Skeletal muscle tissue (tissue), 3 donors: ENCODE measurements at regions not wholly inside any gene's neighbourhood (a gene's known extent, or its start where the extent isn't known, plus 50 kb on each side); places are given as distances from the start of the nearest gene placed in this dataset.
"Not testable (repeated sequence)": the region's sequence is repeated elsewhere in the genome, so short reads cannot be mapped to it uniquely, and the experiment has no call there.

Source experiments
- H3K27ac ChIP-seq: one replicate; pipeline ENCODE4 v1.7.0; 2013; ENCODE audit warnings: mild to moderate bottlenecking, low read depth, low read length, inconsistent platforms
- H3K27me3 ChIP-seq, 3 donors: one replicate each; pipeline ENCODE4 v1.7.0; 2013; ENCODE audit warnings: low read length in 3 of 3; ENCODE audit not compliant: control insufficient read depth in 3 of 3, insufficient read depth in 3 of 3
- H3K36me3 ChIP-seq, 3 donors: one replicate each; pipeline ENCODE4 v1.7.0; 2013; ENCODE audit warnings: low read length in 3 of 3; ENCODE audit not compliant: control insufficient read depth in 3 of 3, insufficient read depth in 3 of 3
- H3K4me1 ChIP-seq, 3 donors: one replicate each; pipeline ENCODE4 v1.7.0; 2013; ENCODE audit warnings: low read length in 3 of 3, mild to moderate bottlenecking in 3 of 3; ENCODE audit not compliant: control insufficient read depth in 3 of 3, insufficient read depth in 3 of 3
- H3K4me3 ChIP-seq, 3 donors: one replicate each; pipeline ENCODE4 v1.7.0; 2013; ENCODE audit warnings: low read length in 3 of 3
- H3K9ac ChIP-seq, 3 donors: one replicate each; pipeline ENCODE4 v1.7.0; 2013; ENCODE audit warnings: low read length in 3 of 3, mild to moderate bottlenecking in 3 of 3, moderate library complexity in 2 of 3, low read depth in 1 of 3
- H3K9me3 ChIP-seq, 3 donors: one replicate each; pipeline ENCODE4 v1.7.0; 2013; ENCODE audit warnings: low read length in 3 of 3; ENCODE audit not compliant: control insufficient read depth in 3 of 3
- donor health status: Osteomylitis.

DNA sequence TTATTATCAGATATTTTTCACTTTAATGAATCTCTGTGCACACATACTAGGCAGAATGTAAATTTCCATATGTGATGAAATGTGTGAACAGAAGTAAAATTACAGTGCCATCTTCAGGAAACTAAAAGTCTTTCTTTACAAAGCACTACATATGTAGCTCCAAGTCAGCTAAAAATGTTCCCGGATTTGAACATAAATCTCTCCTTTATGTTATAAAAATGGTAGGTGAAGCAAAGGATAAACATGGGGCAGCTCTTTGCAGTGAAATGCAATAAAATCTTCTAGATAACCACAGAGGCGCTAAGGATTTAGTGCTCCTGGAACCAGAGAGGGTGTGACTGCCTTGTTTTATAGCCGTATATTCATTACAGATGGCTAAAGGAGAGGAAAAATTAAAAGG, 104.9 kb upstream of the C7orf33 start:
- Histone ChIP-seq H3K4me3 (no peak overlapping the region), H3K9ac (no peak overlapping the region), H3K4me1 (peaks cover 0 to 3% (median 0%) of the 10 kb centered on the region in 3 donors), H3K27me3 (peaks cover 8 to 12% (median 9%) of the 10 kb centered on the region in 3 donors), H3K9me3 (no peaks in the 10 kb centered on the region), H3K36me3 (no peaks in the 10 kb centered on the region), H3K27ac (no peak overlapping the region)

DNA sequence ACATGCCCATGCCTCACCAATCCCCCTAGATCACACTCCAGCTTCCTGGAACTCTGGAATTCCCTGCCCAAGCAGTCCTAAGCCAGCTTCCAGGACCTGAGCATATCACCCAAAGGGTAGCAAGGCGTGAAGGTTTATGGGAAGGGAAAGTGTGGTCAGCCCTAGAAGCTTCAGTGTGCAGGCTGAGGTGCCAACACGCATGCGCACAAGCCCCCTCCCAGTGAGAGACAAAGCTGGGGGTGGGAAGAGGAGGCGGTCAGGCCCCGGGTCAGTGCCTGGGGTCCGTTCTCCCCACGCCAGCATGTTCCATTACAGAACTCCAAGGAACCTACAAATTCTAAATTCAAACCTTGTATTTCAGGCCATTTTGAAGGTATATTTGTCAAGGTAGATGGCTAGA, 103.6 kb upstream of the C7orf33 start:
- H3K4me3 ChIP-seq, result no peak overlapping the region
- H3K9me3 ChIP-seq, result no peaks in the 10 kb centered on the region
- H3K9ac ChIP-seq, result no peak overlapping the region
- no peak overlapping the region for H3K27ac ChIP-seq
- no peaks in the 10 kb centered on the region for H3K36me3 ChIP-seq
- no peaks in the 10 kb centered on the region for H3K4me1 ChIP-seq
- H3K27me3 ChIP-seq, result peaks cover 7 to 10% (median 9%) of the 10 kb centered on the region in 3 donors

DNA sequence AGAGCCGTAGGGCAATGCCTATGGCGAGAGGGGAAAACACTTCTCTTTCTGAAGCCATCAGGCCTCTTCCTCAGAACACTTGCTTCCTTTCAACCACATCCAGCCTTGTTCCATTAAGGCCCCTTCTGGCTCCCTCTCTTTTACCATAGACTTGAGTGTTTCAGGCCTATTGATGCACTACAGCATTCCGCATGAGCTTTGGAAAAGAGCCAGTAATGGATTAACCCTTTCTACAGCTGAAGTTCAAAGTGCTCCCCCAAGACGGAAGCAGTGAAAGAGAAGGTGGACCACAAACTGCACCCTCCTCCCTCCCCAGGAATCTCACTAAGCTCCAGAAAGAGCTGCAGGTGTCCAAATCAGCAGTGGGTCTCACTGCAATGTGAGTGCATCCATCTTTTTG, 102.7 kb upstream of the C7orf33 start:
- Histone ChIP-seq H3K4me1 (no peaks in the 10 kb centered on the region), H3K9ac (no peak overlapping the region), H3K27ac (no peak overlapping the region), H3K9me3 (no peaks in the 10 kb centered on the region), H3K27me3 (peaks cover 4 to 10% (median 9%) of the 10 kb centered on the region in 3 donors), H3K4me3 (no peak overlapping the region), H3K36me3 (no peaks in the 10 kb centered on the region)

DNA sequence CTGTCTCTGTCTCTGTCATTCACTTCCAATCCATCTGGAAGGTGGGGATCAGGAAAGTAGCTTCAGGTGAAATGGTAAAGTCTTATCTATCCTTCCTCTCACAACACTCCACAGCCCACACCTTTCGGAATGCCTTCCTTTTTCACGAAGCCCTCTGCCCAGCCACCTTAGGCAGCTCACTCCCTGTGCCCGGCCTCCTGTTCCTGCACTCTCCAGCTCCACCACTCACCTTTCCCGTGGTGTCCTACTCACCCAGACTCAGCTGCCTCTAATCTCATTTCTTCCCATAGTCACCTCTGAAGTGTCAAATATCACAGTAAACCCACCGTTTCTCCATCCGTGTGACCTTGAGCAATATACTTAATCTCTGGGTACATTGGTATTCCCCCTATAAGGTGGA, 100.9 kb upstream of the C7orf33 start:
- Histone ChIP-seq H3K9ac (no peak overlapping the region), H3K4me3 (no peak overlapping the region)

GRCh38 chr7:148492157-148492860, 98.3 kb upstream of the C7orf33 start:
- H3K9ac ChIP-seq, result no peak overlapping the region
- no peaks in the 10 kb centered on the region for H3K4me1 ChIP-seq
- no peak overlapping the region for H3K27ac ChIP-seq
- H3K4me3 ChIP-seq, result no peak overlapping the region
- peaks cover 0 to 4% (median 3%) of the 10 kb centered on the region in 3 donors for H3K27me3 ChIP-seq
- no peaks in the 10 kb centered on the region for H3K9me3 ChIP-seq
- no peaks in the 10 kb centered on the region for H3K36me3 ChIP-seq

More for the DNA sequence above, 100.9 kb upstream of the C7orf33 start:
- H3K27ac ChIP-seq, result no peak overlapping the region
- no peaks in the 10 kb centered on the region for H3K4me1 ChIP-seq
- H3K27me3 ChIP-seq, result peaks cover 4 to 7% (median 7%) of the 10 kb centered on the region in 3 donors
- no peaks in the 10 kb centered on the region for H3K36me3 ChIP-seq
- H3K9me3 ChIP-seq, result no peaks in the 10 kb centered on the region

GRCh38 chr7:148495605-148496004, 95.0 kb upstream of the C7orf33 start:
- Histone ChIP-seq H3K4me3 (no peak overlapping the region), H3K36me3 (no peaks in the 10 kb centered on the region), H3K9me3 (no peaks in the 10 kb centered on the region), H3K4me1 (no peaks in the 10 kb centered on the region), H3K27ac (no peak overlapping the region), H3K9ac (no peak overlapping the region), H3K27me3 (peaks cover under 1 to 6% (median 2%) of the 10 kb centered on the region in 3 donors)

DNA sequence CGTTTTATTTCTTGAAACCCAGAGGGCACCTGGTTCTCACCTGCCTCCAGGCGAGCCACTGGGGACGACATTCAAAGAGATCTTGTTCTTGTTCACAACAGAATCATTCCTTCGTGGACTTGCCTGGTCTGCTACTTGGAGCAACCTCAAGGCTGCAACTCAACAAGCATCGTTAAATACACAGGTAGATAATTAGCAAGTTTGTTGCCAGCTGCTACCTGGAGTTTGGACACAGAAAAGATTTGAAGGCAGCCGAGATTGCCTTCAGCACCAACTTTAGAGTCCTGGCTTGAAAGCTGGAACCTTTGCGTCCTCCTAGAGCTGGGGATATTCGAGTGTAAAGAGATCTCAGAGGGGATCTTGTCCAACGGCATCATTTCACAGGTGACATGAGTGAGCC, 89.6 kb upstream of the C7orf33 start:
- Histone ChIP-seq H3K4me1 (no peaks in the 10 kb centered on the region), H3K9me3 (no peaks in the 10 kb centered on the region), H3K4me3 (no peak overlapping the region), H3K9ac (no peak overlapping the region), H3K27me3 (peaks cover 10 to 17% (median 15%) of the 10 kb centered on the region in 3 donors), H3K27ac (no peak overlapping the region), H3K36me3 (no peaks in the 10 kb centered on the region)

GRCh38 chr7:148503900-148504487, 86.6 kb upstream of the C7orf33 start:
- Histone ChIP-seq H3K27ac (no peak overlapping the region), H3K4me3 (no peak overlapping the region), H3K9ac (no peak overlapping the region), H3K4me1 (no peaks in the 10 kb centered on the region), H3K27me3 (peaks cover 8 to 17% (median 15%) of the 10 kb centered on the region in 3 donors), H3K9me3 (no peaks in the 10 kb centered on the region), H3K36me3 (no peaks in the 10 kb centered on the region)

DNA sequence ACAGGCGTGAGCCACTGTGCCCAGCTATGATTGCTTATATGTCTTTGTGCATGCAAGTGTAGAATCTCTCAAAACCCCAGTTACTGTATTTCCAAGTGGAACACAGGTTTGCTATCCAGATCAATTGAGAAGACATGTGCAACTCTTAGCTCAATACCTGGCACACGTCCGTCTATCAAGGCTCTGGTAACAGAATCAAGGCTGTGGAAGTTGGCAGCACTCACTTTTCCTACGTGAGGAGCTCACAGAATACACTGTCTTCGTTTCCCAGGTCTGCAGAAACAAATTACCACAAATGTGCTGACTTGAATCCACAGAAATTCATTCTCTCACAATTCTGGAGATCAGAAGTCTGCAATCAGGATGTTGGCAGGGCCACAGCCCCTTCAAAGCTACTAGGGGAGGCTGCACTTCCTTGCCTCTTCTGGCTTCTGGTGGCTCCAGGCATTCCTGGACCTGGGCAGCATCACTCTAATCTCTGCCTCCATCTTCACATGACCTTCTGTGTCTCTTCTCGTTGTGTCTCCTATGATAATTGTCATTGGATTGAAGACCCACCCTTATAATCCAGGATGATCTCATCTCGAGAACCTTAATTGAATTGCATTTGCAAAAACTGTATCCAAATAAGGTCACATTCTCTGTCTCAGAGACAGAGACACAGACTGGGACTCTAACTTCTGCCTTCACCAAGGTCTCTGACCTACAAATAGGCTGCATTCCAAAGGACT, 84.8 kb upstream of the C7orf33 start:
- H3K27ac ChIP-seq, result no peak overlapping the region
- no peak overlapping the region for H3K9ac ChIP-seq
- no peak overlapping the region for H3K4me3 ChIP-seq
- H3K9me3 ChIP-seq, result no peaks in the 10 kb centered on the region
- no peaks in the 10 kb centered on the region for H3K4me1 ChIP-seq
- H3K36me3 ChIP-seq, result no peaks in the 10 kb centered on the region
- H3K27me3 ChIP-seq, result peaks cover 7 to 14% (median 8%) of the 10 kb centered on the region in 3 donors

DNA sequence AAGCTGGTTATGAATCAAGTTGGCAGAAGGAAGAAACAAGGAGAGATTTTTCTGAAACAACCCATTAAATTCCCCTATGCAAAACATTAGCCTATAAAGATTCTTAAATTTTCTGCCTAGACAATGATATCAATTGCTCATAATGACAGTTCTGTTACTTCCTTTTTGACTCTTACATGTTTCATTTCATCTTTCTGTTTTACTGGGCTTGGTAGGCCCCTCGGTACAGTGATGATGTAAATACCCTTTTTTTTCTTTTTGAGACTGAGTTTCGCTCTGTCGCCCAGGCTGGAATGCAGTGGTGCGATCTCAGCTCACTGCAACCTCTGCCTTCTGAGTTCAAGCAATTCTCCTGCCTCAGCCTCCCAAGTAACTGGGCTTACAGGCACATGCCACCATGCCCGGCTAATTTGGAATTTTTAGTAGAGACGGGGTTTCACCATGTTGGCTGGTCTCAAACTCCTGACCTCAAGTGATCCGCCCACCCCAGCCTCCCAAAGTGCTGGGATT, 83.4 kb upstream of the C7orf33 start:
- not testable (repeated sequence) for H3K9me3 ChIP-seq, H3K9ac ChIP-seq, H3K36me3 ChIP-seq, H3K27me3 ChIP-seq, H3K4me3 ChIP-seq, H3K4me1 ChIP-seq, H3K27ac ChIP-seq
